HUES64 (cell line): ENCODE measurements at regions not wholly inside any gene's neighbourhood (a gene's known extent, or its start where the extent isn't known, plus 50 kb on each side); places are given as distances from the start of the nearest gene placed in this dataset.
"Not testable (repeated sequence)": the region's sequence is repeated elsewhere in the genome, so short reads cannot be mapped to it uniquely, and the experiment has no call there.

Experiments used
- H3K27ac ChIP-seq: 2 replicates; pipeline ENCODE4 v1.7.0; 2013; ENCODE audit warnings: low read depth, low read length, inconsistent platforms
- H3K27me3 ChIP-seq: 2 replicates; pipeline ENCODE4 v1.6.1; 2013; ENCODE audit warnings: mild to moderate bottlenecking, low read length; ENCODE audit not compliant: insufficient read depth
- H3K36me3 ChIP-seq: 2 replicates; pipeline ENCODE4 v1.6.1; 2013; ENCODE audit warnings: mild to moderate bottlenecking, low read length; ENCODE audit not compliant: insufficient read depth
- H3K4me1 ChIP-seq: 2 replicates; pipeline ENCODE4 v1.6.1; 2013; ENCODE audit warnings: mild to moderate bottlenecking, low read length, moderate library complexity; ENCODE audit not compliant: insufficient read depth
- H3K4me3 ChIP-seq: 2 replicates; pipeline ENCODE4 v1.5.1; 2013; ENCODE audit warnings: mild to moderate bottlenecking, low read length, moderate library complexity
- H3K9ac ChIP-seq: 2 replicates; pipeline ENCODE4 v1.6.1; 2013; ENCODE audit warnings: mild to moderate bottlenecking, low read depth, low read length
- H3K9me3 ChIP-seq: 2 replicates; pipeline ENCODE4 v1.6.1; 2013; ENCODE audit warnings: low read depth, low read length; ENCODE audit not compliant: insufficient read depth
- WGBS: fragments of 150-250, 120-280 bp; methylation state at CpG from one replicate; pipeline ENCODE4 v1.1.7; 2013; ENCODE audit warnings: missing lambda C conversion rate; 5-methylcytosine and 5-hydroxymethylcytosine counted together

DNA sequence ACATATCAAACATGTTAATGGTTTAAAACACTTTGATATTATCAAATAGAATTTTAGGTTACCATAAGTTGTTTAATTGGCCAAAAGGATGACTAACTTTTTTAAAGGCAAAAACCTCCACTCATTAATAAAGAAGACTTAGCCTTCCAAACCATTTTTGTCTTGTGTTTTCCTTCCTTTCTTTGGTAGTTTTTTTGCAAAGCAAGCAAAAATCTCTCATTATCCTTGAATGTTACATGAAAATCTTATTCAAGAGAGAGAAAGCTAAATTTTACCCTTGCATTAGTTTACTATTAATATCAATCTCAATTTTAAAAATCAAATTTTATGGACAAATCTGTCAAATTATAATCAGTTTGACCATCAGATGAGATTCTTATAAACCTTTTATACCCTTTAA, 419.5 kb downstream of the SPIN4 start:
- H3K27me3 ChIP-seq, result no peaks in the 10 kb centered on the region
- no peak overlapping the region for H3K4me3 ChIP-seq

DNA sequence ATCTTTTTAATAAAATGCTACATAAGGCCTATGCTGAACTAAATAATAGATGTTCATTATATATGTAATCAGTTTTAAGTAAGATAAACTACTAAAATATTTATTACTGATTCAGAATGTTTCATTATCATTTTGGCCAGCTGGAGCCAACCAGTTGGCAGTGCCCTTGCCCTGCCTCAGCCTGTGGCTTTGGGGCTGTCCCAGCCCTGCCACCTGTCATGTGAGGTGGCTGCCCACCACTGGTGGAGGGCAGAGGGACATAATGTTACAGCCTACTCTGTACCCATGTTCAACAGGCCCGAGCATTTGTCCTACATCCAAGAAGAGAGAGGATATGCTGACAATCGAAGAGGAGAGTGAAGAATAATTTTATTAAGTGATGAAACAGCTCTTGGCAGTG, 422.2 kb downstream of the SPIN4 start:
- no peak overlapping the region for H3K4me3 ChIP-seq
- H3K9me3 ChIP-seq, result peaks cover 43% of the 10 kb centered on the region
- H3K27ac ChIP-seq, result no peak overlapping the region
- H3K36me3 ChIP-seq, result no peaks in the 10 kb centered on the region
- no peaks in the 10 kb centered on the region for H3K27me3 ChIP-seq
- no peak overlapping the region for H3K9ac ChIP-seq
- WGBS, result 78% methylated on average over 2 of the region's 2 CpGs
- no peaks in the 10 kb centered on the region for H3K4me1 ChIP-seq

More for the DNA sequence above, 419.5 kb downstream of the SPIN4 start:
- Histone ChIP-seq H3K9me3 (peaks cover 55% of the 10 kb centered on the region), H3K4me1 (no peaks in the 10 kb centered on the region), H3K36me3 (no peaks in the 10 kb centered on the region), H3K27ac (no peak overlapping the region), H3K9ac (no peak overlapping the region)

- Histone ChIP-seq H3K9ac (no peak overlapping the region), H3K4me3 (no peak overlapping the region), H3K36me3 (no peaks in the 10 kb centered on the region), H3K27me3 (no peaks in the 10 kb centered on the region), H3K27ac (no peak overlapping the region), H3K4me1 (no peaks in the 10 kb centered on the region), H3K9me3 (peaks cover 31% of the 10 kb centered on the region)
- WGBS, result 87% methylated on average over 6 of the region's 6 CpGs
These were observed 428.0 kb downstream of the SPIN4 start for GRCh38 chrX:62923093-62923492.

GRCh38 chrX:62906200-62906599, 444.9 kb downstream of the SPIN4 start:
- 86% methylated on average over 6 of the region's 6 CpGs for WGBS
- not testable (repeated sequence) for H3K9ac ChIP-seq, H3K4me3 ChIP-seq, H3K27me3 ChIP-seq, H3K27ac ChIP-seq, H3K4me1 ChIP-seq, H3K36me3 ChIP-seq
- H3K9me3 ChIP-seq, result peaks cover 21% of the 10 kb centered on the region
